Immature natural killer cell (primary cell): ENCODE measurements at regions not wholly inside any gene's neighbourhood (a gene's known extent, or its start where the extent isn't known, plus 50 kb on each side); places are given as distances from the start of the nearest gene placed in this dataset.

Experiments
- DNase-seq, 3 donors: peaks; one replicate each; pipeline ENCODE4 v3.0.0; 2022; ENCODE audit warnings: mixed read lengths in 1 of 3
- H3K27ac Mint-ChIP-seq, 6 donors: one replicate each; pipeline ENCODE4 v1.8.0; 2020; ENCODE audit warnings: mixed read lengths in 6 of 6, mild to moderate bottlenecking in 5 of 6, inconsistent platforms in 4 of 6, moderate library complexity in 3 of 6
- H3K27me3 Mint-ChIP-seq, 3 donors: one replicate each; pipeline ENCODE4 v1.8.0; 2020 to 2021; ENCODE audit warnings: low read depth in 3 of 3, mild to moderate bottlenecking in 3 of 3, mixed read lengths in 3 of 3, moderate library complexity in 3 of 3, inconsistent platforms in 1 of 3
- H3K36me3 Mint-ChIP-seq, 3 donors: one replicate each; pipeline ENCODE4 v1.8.0; 2020; ENCODE audit warnings: mixed read lengths in 3 of 3, inconsistent platforms in 2 of 3, mild to moderate bottlenecking in 2 of 3
- H3K4me1 Mint-ChIP-seq, 2 donors: one replicate each; pipeline ENCODE4 v1.8.0; 2020; ENCODE audit warnings: inconsistent platforms in 2 of 2, mild to moderate bottlenecking in 2 of 2, mixed read lengths in 2 of 2, moderate library complexity in 1 of 2
- H3K4me3 Mint-ChIP-seq, 5 donors: one replicate each; pipeline ENCODE4 v1.8.0; 2020; ENCODE audit warnings: mild to moderate bottlenecking in 5 of 5, mixed read lengths in 5 of 5, inconsistent platforms in 3 of 5, moderate library complexity in 3 of 5
- H3K9me3 Mint-ChIP-seq, 6 donors: one replicate each; pipeline ENCODE4 v1.8.0; 2020; ENCODE audit warnings: mild to moderate bottlenecking in 6 of 6, mixed read lengths in 6 of 6, inconsistent platforms in 4 of 6, moderate library complexity in 3 of 6

DNA sequence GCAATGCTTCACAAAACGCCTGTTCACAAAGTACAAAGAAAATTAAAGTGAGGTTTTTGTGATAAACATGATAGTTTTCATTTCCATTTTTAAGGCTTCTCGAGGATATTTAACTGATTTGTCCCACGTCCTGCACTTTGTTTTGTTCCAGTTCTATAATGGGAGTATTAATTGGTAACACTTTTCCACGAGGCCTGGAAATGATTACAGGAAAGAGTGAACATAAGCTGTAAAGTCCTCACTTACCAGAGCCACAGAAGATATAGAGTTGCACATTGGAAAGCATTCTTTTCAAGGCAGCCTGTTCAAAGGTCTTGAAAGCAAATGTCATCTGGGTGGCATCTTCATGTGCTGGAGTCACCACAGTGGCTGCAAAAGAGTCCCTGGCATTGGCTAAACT is 1236.6 kb downstream of the BCL11B start:
- H3K36me3 Mint-ChIP-seq = peaks cover 0 to 5% (median 0%) of the 10 kb centered on the region in 3 donors
- H3K4me3 Mint-ChIP-seq = no peak overlapping the region
- H3K27me3 Mint-ChIP-seq = peaks cover 0 to 8% (median 3%) of the 10 kb centered on the region in 3 donors
- DNase-seq = no peak
- no peaks in the 10 kb centered on the region for H3K4me1 Mint-ChIP-seq
- peaks cover 0 to 7% (median under 1%) of the 10 kb centered on the region in 6 donors for H3K9me3 Mint-ChIP-seq
- no peak overlapping the region for H3K27ac Mint-ChIP-seq

DNA sequence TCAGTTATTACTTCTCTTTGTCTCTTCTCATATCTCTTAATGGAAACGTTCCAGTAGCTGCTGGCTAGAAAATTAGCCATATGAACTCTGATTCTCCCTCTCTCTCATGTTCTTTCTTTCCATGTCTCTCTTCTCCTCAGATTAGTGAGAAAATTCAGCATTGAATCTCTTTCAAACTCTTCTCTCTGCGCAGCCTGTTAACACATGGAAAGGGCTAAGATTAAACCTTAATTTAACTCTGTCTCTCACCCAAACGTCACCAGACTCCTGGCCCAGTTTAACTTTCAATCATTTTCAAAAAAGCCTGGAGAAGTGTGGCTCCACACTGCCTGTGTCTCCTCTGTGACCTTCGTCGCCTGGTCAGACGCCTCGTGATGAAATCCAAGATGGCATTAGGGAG is 1234.2 kb downstream of the BCL11B start:
- Mint-ChIP-seq H3K4me3 (peak overlapping the region in 1 of 5 donors; percentile 7), H3K36me3 (peaks cover 0 to 4% (median 0%) of the 10 kb centered on the region in 3 donors), H3K27me3 (peaks cover 2 to 8% (median 3%) of the 10 kb centered on the region in 3 donors), H3K27ac (no peak overlapping the region), H3K4me1 (no peaks in the 10 kb centered on the region), H3K9me3 (no peaks in the 10 kb centered on the region)
- DNase-seq = no peak

DNA sequence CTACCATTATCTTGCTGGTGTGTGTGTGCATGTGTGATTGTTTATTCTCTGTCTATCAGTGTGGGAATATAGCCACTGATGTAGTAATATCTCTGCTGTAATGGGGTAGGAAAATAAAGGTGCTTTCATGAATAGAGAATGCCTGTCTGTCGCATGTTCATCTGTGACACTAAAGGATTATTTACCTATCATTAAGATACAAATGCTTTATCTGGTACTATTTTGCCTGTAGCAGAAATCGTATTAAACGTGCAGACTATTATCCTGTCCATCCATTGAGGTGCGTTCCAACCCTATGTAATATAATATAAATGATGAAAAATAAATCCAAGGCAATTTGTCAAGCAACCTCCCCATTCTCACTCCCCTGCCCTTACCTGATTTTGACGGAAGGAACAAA is 1215.1 kb downstream of the BCL11B start:
- no peak for DNase-seq
- H3K27me3 Mint-ChIP-seq = peaks cover 2 to 12% (median 6%) of the 10 kb centered on the region in 3 donors
- no peak overlapping the region for H3K4me3 Mint-ChIP-seq
- no peaks in the 10 kb centered on the region for H3K4me1 Mint-ChIP-seq
- no peaks in the 10 kb centered on the region for H3K9me3 Mint-ChIP-seq
- no peak overlapping the region for H3K27ac Mint-ChIP-seq
- no peaks in the 10 kb centered on the region for H3K36me3 Mint-ChIP-seq

DNA sequence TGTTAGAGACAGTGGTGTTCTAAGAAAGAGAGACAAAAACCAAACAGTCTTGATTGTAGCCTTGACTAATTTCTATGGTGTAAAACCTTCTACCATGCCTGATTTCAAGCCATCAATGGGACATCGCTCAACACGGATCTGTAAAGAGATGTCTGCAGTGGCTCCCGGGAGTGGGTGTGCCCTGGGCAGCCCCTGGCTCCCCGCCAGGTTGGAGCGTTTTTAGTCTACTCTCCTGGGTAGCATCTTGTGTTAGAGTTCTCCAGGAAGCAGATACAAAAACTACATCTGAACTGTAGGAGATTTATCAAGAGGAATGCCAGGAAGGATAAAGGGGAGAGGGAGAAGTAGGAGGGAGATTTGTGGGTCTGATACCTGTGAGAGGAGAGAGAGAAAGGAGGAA is 1212.9 kb downstream of the BCL11B start:
- no peak for DNase-seq
- no peak overlapping the region for H3K4me3 Mint-ChIP-seq
- H3K27ac Mint-ChIP-seq = no peak overlapping the region
- peaks cover 2 to 9% (median 6%) of the 10 kb centered on the region in 3 donors for H3K27me3 Mint-ChIP-seq
- H3K36me3 Mint-ChIP-seq = peaks cover 0 to 3% (median 0%) of the 10 kb centered on the region in 3 donors
- H3K4me1 Mint-ChIP-seq = peaks cover 0 to 2% of the 10 kb centered on the region in 2 donors
- no peaks in the 10 kb centered on the region for H3K9me3 Mint-ChIP-seq

DNA sequence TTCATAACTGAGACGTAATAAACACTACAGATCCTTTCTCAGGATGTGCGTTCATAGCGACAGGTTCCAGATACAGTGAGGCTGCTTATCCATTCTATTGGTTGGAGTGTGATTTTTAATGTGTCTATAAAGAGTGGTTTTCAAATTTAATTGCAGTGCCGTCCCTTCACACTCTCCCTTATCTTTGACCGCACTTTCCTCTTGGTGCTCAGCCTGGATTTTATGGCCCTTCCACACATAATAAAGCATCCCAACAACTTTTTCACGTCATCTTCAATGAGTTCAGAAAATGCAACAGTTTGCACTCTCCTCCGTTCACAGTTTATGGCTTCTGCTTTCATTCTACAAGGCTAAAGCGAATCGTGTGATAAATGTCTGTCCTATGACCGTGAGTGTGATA is 1209.9 kb downstream of the BCL11B start:
- Mint-ChIP-seq H3K9me3 (no peaks in the 10 kb centered on the region), H3K27ac (no peak overlapping the region)

DNA sequence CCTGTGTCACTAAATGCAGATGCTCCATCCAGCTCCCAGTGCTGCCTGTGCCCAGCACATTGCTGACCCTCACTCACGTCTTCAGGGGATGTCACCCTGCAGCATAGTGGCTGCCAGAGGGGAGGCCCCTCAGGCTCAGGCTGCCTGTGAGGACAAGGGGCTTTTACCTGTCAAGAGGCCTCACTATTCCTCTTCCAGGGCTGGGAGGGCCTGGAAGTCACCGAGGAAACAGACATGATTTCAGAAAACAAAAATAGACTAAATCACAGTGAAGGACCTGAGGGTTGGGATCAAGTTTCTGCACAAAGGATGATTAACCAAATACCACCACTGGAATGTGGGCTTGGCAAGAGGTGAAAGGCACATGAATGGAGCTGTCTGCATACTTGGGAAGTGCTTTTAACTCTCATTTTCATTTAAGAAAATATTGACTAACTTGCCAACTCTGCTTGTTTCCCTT is 1202.3 kb downstream of the BCL11B start:
- DNase-seq = no peak
- H3K4me3 Mint-ChIP-seq = no peak overlapping the region
- no peaks in the 10 kb centered on the region for H3K36me3 Mint-ChIP-seq
- no peak overlapping the region for H3K27ac Mint-ChIP-seq
- H3K4me1 Mint-ChIP-seq = no peaks in the 10 kb centered on the region
- H3K9me3 Mint-ChIP-seq = no peaks in the 10 kb centered on the region
- H3K27me3 Mint-ChIP-seq = peaks cover 2 to 8% (median 4%) of the 10 kb centered on the region in 3 donors

More for the DNA sequence above, 1209.9 kb downstream of the BCL11B start:
- Mint-ChIP-seq H3K27me3 (peaks cover 0 to 5% (median 3%) of the 10 kb centered on the region in 3 donors), H3K4me1 (peaks cover 0 to 4% of the 10 kb centered on the region in 2 donors), H3K36me3 (peaks cover 0 to 3% (median 0%) of the 10 kb centered on the region in 3 donors), H3K4me3 (no peak overlapping the region)
- DNase-seq = no peak

DNA sequence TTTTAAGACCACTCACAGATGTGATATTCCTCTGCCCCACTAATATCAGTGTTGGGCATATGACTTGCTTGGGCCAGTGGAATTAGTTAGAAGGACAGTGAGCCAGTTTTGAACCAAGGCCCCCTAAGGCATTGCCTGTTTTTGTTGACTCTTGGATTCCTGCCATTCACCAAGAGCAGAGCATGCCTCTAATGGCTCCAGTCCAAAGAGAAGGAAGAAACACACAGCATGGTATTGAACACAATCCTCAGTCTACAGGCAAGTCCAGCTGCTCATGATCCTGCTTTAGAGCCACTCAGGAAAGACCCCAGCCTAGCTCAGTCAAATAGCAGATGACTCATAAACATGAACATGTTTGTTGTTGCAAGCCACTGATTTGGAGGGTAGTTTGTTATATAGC is 1201.5 kb downstream of the BCL11B start:
- no peaks in the 10 kb centered on the region for H3K4me1 Mint-ChIP-seq
- no peak for DNase-seq
- H3K36me3 Mint-ChIP-seq = no peaks in the 10 kb centered on the region
- H3K27me3 Mint-ChIP-seq = peaks cover 2 to 8% (median 4%) of the 10 kb centered on the region in 3 donors
- no peak overlapping the region for H3K4me3 Mint-ChIP-seq
- H3K9me3 Mint-ChIP-seq = no peaks in the 10 kb centered on the region
- H3K27ac Mint-ChIP-seq = no peak overlapping the region

DNA sequence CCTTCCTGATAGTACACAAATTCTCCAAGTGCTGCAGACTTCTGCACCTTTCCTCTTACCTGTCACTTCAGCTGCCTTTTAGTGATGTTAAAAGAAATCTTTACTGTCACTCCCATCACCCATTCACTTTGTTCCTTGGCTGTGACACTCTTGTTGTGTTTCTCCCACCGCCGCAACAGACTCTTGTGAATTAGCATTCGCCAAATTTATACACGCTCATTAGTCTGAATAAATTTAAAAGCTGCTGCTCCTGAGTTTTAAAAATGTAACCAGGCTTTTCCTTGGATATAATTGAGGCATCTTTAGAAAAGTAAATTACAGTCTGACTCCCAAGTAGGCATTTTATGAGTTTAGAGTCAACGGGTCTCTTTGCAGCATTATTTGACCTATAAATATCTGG is 1197.9 kb downstream of the BCL11B start:
- no peak overlapping the region for H3K27ac Mint-ChIP-seq
- DNase-seq = no peak
- H3K4me3 Mint-ChIP-seq = no peak overlapping the region

DNA sequence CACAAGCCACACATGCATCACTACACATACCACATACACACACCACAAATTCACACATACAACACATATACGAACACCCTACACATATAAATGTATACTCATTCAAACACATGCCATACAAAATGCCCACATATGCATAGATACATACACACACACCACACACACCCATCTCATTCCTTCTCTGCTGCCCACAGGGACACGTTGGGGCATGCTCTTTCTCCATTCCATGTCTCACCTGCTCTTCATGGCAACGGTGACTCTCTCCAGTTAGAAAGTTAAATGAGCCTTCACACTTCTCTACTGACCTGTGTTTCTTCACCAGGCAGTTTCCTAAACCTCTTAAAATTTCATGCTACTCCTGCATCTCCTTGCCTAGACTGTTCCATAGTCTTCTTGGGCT is 1194.8 kb downstream of the BCL11B start:
- no peaks in the 10 kb centered on the region for H3K36me3 Mint-ChIP-seq
- no peak overlapping the region for H3K27ac Mint-ChIP-seq
- no peaks in the 10 kb centered on the region for H3K9me3 Mint-ChIP-seq
- H3K4me1 Mint-ChIP-seq = no peaks in the 10 kb centered on the region
- peaks cover 4 to 5% (median 5%) of the 10 kb centered on the region in 3 donors for H3K27me3 Mint-ChIP-seq
- no peak for DNase-seq
- no peak overlapping the region for H3K4me3 Mint-ChIP-seq

More for the DNA sequence above, 1197.9 kb downstream of the BCL11B start:
- no peaks in the 10 kb centered on the region for H3K9me3 Mint-ChIP-seq
- peaks cover 2 to 4% (median 2%) of the 10 kb centered on the region in 3 donors for H3K27me3 Mint-ChIP-seq
- H3K36me3 Mint-ChIP-seq = no peaks in the 10 kb centered on the region
- no peaks in the 10 kb centered on the region for H3K4me1 Mint-ChIP-seq

DNA sequence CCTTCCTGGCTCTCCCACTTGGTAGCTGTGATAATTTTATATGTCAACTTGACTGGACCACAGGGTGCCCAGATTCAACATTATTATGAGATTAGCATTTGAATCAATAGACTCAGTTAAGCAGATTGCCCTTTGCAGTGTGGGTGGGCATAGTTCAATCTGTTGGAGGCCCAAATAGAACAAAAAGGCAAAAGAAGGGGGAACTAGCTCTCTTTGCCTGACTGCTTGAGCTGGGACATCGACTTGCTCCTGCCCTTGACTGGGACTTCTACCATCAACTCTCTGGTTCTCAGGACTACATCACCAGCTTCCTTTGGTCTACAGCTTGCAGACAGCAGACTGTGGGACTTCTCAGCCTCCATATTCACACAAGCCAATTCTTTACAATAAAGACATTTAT is 1189.2 kb downstream of the BCL11B start:
- Mint-ChIP-seq H3K36me3 (no peaks in the 10 kb centered on the region), H3K4me3 (no peak overlapping the region), H3K9me3 (peaks cover 0 to 2% (median 0%) of the 10 kb centered on the region in 6 donors), H3K4me1 (no peaks in the 10 kb centered on the region), H3K27ac (no peak overlapping the region), H3K27me3 (peaks cover 5 to 7% (median 6%) of the 10 kb centered on the region in 3 donors)
- no peak for DNase-seq

DNA sequence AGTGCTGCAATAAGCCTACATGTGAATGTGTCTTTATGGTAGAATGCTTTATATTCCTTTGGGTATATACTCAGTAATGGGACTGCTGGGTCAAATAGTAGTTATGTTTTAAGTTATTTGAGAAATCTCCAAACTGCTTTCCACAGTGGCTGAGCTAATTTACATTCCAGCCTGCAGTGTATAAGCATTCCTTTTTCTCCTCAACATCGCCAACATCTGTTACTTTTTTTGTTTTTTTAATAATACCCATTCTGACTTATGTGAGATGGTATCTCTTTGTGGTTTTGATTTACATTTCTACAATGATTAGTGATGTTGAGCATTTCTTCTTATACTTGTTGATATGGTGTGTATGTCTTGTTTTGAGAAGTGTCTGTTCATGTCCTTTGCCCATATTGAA is 1186.2 kb downstream of the BCL11B start:
- Mint-ChIP-seq H3K27me3 (peaks cover 5 to 11% (median 11%) of the 10 kb centered on the region in 3 donors), H3K4me1 (no peaks in the 10 kb centered on the region), H3K9me3 (peaks cover 0 to 2% (median 0%) of the 10 kb centered on the region in 6 donors), H3K4me3 (no peak overlapping the region), H3K36me3 (no peaks in the 10 kb centered on the region), H3K27ac (no peak overlapping the region)
- DNase-seq = no peak

DNA sequence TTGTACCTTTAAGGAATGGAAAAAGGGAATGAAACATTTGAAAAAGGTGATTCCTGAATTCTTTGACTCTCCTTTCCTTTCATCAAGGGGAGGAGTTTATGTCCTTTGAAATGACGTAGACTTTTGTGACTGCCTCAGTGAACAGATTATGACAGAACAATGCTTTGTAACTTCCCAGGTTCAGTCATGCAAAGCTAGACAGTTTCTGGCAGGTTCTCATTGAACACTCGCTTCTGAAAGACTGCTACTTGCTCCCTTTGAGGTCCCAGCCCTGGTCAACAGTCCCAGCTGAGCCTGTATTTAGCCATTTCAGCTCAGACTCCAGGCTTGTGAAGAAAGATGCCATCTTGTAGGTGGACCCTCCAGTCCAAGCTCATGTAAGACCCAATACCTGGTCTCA is 1178.9 kb downstream of the BCL11B start:
- no peak overlapping the region for H3K27ac Mint-ChIP-seq
- H3K9me3 Mint-ChIP-seq = no peaks in the 10 kb centered on the region
- no peaks in the 10 kb centered on the region for H3K4me1 Mint-ChIP-seq
- H3K36me3 Mint-ChIP-seq = no peaks in the 10 kb centered on the region
- DNase-seq = no peak
- H3K4me3 Mint-ChIP-seq = no peak overlapping the region
- peaks cover 6 to 19% (median 12%) of the 10 kb centered on the region in 3 donors for H3K27me3 Mint-ChIP-seq

DNA sequence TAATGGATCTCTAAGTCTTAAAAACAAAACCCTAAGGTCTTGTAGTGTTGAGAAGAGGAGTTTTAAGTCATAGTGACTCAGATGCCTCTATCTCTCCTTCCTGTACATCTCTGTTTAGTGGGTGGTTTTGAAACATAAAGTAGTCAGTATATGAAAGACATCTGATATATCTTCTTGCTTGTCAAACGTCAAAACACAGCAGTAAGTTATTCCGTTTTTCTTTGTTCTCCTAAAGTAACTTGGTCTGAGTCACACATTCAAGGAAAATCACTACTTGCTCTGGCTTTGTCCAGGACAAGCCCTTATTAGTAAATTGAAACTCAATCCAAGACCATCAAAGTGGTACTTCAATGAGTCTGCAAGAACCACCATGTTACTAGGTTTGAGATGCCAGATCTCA is 1172.5 kb downstream of the BCL11B start:
- peaks cover 0 to 1% (median 0%) of the 10 kb centered on the region in 6 donors for H3K9me3 Mint-ChIP-seq
- no peaks in the 10 kb centered on the region for H3K4me1 Mint-ChIP-seq
- H3K27ac Mint-ChIP-seq = no peak overlapping the region
- H3K27me3 Mint-ChIP-seq = peaks cover 0 to 12% (median 1%) of the 10 kb centered on the region in 3 donors
- H3K36me3 Mint-ChIP-seq = no peaks in the 10 kb centered on the region
- DNase-seq = no peak
- no peak overlapping the region for H3K4me3 Mint-ChIP-seq

DNA sequence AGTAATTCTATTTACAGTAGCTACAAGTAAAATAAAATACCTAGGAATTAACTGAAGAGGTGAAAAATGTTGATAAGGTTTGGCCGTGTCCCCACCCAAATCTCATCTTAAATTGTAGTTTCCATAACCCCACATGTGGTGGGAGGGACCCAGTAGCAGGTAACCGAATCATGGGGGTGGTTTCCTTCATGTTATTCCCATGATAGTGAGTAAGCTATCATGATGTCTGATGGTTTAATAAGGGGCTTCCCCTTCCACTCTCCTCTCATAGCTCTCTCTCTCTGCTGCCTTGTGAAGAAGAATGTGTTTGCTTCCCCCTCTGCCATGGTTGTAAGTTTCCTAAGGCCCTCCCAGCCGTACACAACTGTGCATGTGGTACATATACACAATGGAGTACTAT is 1170.7 kb downstream of the BCL11B start:
- Mint-ChIP-seq H3K27ac (no peak overlapping the region), H3K9me3 (peaks cover 0 to 1% (median 0%) of the 10 kb centered on the region in 6 donors), H3K27me3 (peaks cover 3 to 11% (median 3%) of the 10 kb centered on the region in 3 donors), H3K4me3 (no peak overlapping the region), H3K36me3 (no peaks in the 10 kb centered on the region), H3K4me1 (no peaks in the 10 kb centered on the region)
- DNase-seq = no peak

DNA sequence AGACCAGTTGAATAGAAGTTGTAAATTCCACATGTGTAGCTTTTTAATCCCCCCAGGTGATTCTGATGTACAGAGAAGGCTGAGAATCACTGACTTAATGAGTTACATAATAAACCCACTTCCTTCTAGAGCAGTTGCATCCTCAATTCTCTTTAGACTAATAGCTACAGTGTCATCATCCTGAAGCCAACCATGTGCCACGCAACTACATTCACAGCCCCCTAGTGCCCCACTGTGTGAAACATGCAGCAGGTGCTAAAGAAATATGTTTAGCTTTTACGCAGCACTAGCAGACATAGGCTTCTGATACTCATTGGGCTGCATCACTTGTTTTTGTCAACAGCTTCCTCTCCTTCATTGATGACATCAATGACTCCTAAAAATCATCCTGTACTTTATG is 1168.3 kb downstream of the BCL11B start:
- peaks cover 0 to 1% (median 0%) of the 10 kb centered on the region in 6 donors for H3K9me3 Mint-ChIP-seq
- no peak for DNase-seq

More for the DNA sequence above, 1168.3 kb downstream of the BCL11B start:
- H3K4me3 Mint-ChIP-seq = no peak overlapping the region
- H3K27ac Mint-ChIP-seq = no peak overlapping the region
- H3K36me3 Mint-ChIP-seq = no peaks in the 10 kb centered on the region
- peaks cover 3 to 6% (median 3%) of the 10 kb centered on the region in 3 donors for H3K27me3 Mint-ChIP-seq
- no peaks in the 10 kb centered on the region for H3K4me1 Mint-ChIP-seq
